ENCODE measurements at regions not wholly inside any gene's neighbourhood (a gene's known extent, or its start where the extent isn't known, plus 50 kb on each side); places are given as distances from the start of the nearest gene placed in this dataset.

- TF ChIP-seq, protein P1, sequence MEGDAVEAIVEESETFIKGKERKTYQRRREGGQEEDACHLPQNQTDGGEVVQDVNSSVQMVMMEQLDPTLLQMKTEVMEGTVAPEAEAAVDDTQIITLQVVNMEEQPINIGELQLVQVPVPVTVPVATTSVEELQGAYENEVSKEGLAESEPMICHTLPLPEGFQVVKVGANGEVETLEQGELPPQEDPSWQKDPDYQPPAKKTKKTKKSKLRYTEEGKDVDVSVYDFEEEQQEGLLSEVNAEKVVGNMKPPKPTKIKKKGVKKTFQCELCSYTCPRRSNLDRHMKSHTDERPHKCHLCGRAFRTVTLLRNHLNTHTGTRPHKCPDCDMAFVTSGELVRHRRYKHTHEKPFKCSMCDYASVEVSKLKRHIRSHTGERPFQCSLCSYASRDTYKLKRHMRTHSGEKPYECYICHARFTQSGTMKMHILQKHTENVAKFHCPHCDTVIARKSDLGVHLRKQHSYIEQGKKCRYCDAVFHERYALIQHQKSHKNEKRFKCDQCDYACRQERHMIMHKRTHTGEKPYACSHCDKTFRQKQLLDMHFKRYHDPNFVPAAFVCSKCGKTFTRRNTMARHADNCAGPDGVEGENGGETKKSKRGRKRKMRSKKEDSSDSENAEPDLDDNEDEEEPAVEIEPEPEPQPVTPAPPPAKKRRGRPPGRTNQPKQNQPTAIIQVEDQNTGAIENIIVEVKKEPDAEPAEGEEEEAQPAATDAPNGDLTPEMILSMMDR (conservative IDR thresholded peaks at IDR 0.05), result no peak
- no peak for TF ChIP-seq EZH2 (IDR thresholded peaks at IDR 0.05; ENCODE audit: low read depth)
These were observed 577.4 kb upstream of the LUZP2 start for GRCh38 chr11:23919455-23919854.

Data from PC-9 (cell line).